Esophagus muscularis mucosa (tissue), 4 donors: ENCODE measurements at regions not wholly inside any gene's neighbourhood (a gene's known extent, or its start where the extent isn't known, plus 50 kb on each side); places are given as distances from the start of the nearest gene placed in this dataset.

Experiments used
- DNase-seq: peaks from one replicate; pipeline ENCODE4 v3.0.0-alpha.2; 2017; ENCODE audit errors: extremely low spot score
- H3K27ac ChIP-seq, 4 donors: fragments of 200-600 bp; sonication (generic); replicated peaks in 1 of 4; 1 replicate in 3 of 4; 2 replicates in 1 of 4; pipeline ENCODE4 v1.5.1; 2016 to 2019; ENCODE audit warnings: mild to moderate bottlenecking in 1 of 4
- H3K27me3 ChIP-seq, 4 donors: fragments of 200-600 bp; sonication (generic); one replicate each; pipeline versions ENCODE4 v1.5.1 to v1.6.0; 2016 to 2019
- H3K36me3 ChIP-seq, 4 donors: fragments of 200-600 bp; sonication (generic); one replicate each; pipeline ENCODE4 v1.5.1; 2016 to 2019
- H3K4me1 ChIP-seq, 4 donors: fragments of 200-600 bp; sonication (generic); one replicate each; pipeline ENCODE4 v1.5.1; 2016 to 2019
- H3K4me3 ChIP-seq, 4 donors: fragments of 200-600 bp; sonication (generic); 1 replicate in 2 of 4; 2 replicates in 2 of 4; pipeline ENCODE4 v1.5.1; 2016 to 2019; ENCODE audit warnings: mild to moderate bottlenecking in 4 of 4, moderate library complexity in 1 of 4
- H3K9me3 ChIP-seq, 4 donors: fragments of 200-600 bp; sonication (generic); 1 replicate in 3 of 4; 2 replicates in 1 of 4; pipeline ENCODE4 v1.5.1; 2016 to 2019
- EP300 ChIP-seq: sonication (generic); formaldehyde crosslinking; IDR thresholded peaks from one replicate; pipeline ENCODE4 v1.6.1; 2017; ENCODE audit warnings: antibody characterized with exemption
- POLR2A ChIP-seq: fragments of 450-650 bp; IDR thresholded peaks from one replicate; pipeline ENCODE4 v1.6.1; 2017; ENCODE audit warnings: antibody characterized with exemption, moderate library complexity, mild to moderate bottlenecking, low read depth
- POLR2AphosphoS5 ChIP-seq, 2 donors: sonication (generic); formaldehyde crosslinking; IDR thresholded peaks; one replicate each; pipeline ENCODE4 v1.6.1; 2017; ENCODE audit warnings: antibody characterized with exemption in 2 of 2
- WGBS: methylation state at CpG from one replicate; pipeline ENCODE4 v1.1.5; 2018; 5-methylcytosine and 5-hydroxymethylcytosine counted together
- intact Hi-C: fragments of 100-400 bp; cut with DNase I; formaldehyde crosslinking; loops from one replicate; pipeline ENCODE4 v1.15.1; 2023
- TF ChIP-seq, protein P1 (sequence below), 3 experiments: fragments of 200-600 bp in 2 of 3; fragments of 450-650 bp in 1 of 3; sonication (generic) in 2 of 3; IDR thresholded peaks; one replicate each; pipeline ENCODE4 v1.5.1; 2017 to 2019; ENCODE audit warnings: antibody characterized with exemption in 3 of 3, mild to moderate bottlenecking in 2 of 3, moderate library complexity in 1 of 3

- 97% methylated on average over 1 of the region's 1 CpG for WGBS
- Histone ChIP-seq H3K27me3 (no peaks in the 10 kb centered on the region), H3K4me3 (no peak overlapping the region), H3K4me1 (no peaks in the 10 kb centered on the region), H3K36me3 (no peaks in the 10 kb centered on the region), H3K27ac (no peak overlapping the region), H3K9me3 (peaks cover 0 to 21% (median 12%) of the 10 kb centered on the region in 4 donors)
- TF ChIP-seq, protein P1, sequence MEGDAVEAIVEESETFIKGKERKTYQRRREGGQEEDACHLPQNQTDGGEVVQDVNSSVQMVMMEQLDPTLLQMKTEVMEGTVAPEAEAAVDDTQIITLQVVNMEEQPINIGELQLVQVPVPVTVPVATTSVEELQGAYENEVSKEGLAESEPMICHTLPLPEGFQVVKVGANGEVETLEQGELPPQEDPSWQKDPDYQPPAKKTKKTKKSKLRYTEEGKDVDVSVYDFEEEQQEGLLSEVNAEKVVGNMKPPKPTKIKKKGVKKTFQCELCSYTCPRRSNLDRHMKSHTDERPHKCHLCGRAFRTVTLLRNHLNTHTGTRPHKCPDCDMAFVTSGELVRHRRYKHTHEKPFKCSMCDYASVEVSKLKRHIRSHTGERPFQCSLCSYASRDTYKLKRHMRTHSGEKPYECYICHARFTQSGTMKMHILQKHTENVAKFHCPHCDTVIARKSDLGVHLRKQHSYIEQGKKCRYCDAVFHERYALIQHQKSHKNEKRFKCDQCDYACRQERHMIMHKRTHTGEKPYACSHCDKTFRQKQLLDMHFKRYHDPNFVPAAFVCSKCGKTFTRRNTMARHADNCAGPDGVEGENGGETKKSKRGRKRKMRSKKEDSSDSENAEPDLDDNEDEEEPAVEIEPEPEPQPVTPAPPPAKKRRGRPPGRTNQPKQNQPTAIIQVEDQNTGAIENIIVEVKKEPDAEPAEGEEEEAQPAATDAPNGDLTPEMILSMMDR (IDR thresholded peaks at IDR 0.05) = no peak
- TF ChIP-seq EP300 (no peak), POLR2AphosphoS5 (IDR thresholded peaks at IDR 0.05) (no peak), POLR2A (no peak)
- no peak for DNase-seq
- intact Hi-C loops = no loop called here
Measured at GRCh38 chr2:125512313-125512712, 1143.6 kb upstream of the GYPC start.

- Histone ChIP-seq H3K4me1 (no peaks in the 10 kb centered on the region), H3K36me3 (no peaks in the 10 kb centered on the region), H3K9me3 (peaks cover 0 to 26% (median 12%) of the 10 kb centered on the region in 4 donors), H3K4me3 (no peak overlapping the region), H3K27me3 (no peaks in the 10 kb centered on the region), H3K27ac (no peak overlapping the region)
- intact Hi-C loops = no loop called here
- whole genome bisulfite sequencing = 63% methylated on average over 3 of the region's 3 CpGs
- DNase-seq = no peak
- no peak for TF ChIP-seq EP300
- TF ChIP-seq, protein P1 (IDR thresholded peaks at IDR 0.05) = peak in 1 of 3 experiments; percentile 32
Measured at GRCh38 chr2:125516496-125517109, 1139.4 kb upstream of the GYPC start.

DNA sequence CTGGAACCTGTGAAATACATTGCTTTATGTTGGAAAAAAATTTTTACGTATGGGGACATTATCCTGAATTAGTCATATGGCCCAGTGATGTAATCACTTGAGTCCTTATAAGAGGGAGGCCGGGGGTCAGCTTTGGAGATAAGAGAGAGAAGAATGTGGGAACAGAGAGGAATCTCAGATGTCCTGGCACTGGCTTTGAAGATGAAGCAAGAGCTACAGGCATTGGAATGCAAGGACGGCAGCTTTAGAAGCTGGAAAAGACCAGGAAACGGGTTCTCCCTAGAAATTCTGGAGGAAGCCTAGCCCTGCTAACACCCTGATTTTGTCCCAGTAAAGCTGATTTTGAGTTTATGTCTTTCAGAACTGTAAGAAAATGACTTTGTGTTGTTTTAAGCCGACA lies 1129.9 kb upstream of the GYPC start:
- TF ChIP-seq POLR2A = no peak
- TF ChIP-seq, protein P1 (IDR thresholded peaks at IDR 0.05) = no peak
- TF ChIP-seq POLR2AphosphoS5 (IDR thresholded peaks at IDR 0.05) = no peak
- TF ChIP-seq EP300 = no peak
- intact Hi-C loops = no loop called here
- Histone ChIP-seq H3K27ac (no peak overlapping the region), H3K4me1 (no peaks in the 10 kb centered on the region), H3K27me3 (no peaks in the 10 kb centered on the region), H3K36me3 (no peaks in the 10 kb centered on the region), H3K4me3 (no peak overlapping the region), H3K9me3 (no peaks in the 10 kb centered on the region)
- WGBS = 74% methylated on average over 5 of the region's 5 CpGs
- no peak for DNase-seq

DNA sequence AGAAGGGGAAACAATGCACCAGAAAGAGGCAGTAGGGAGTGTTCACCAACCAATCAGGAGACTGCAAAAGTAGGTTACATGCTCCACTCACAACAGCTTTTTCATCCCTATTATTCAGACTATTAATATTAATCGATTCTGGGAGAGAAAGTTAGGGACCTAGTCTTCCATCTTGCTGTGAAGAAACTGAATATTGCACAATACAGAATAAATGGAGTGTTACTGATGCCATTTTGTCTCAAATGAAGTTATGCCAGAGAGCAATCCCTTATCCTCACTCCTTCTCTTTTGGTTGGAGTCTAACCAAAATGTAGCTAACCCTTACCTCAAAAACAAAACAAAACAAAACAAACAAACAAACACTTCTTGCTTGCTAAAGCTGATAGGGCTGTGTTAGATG lies 1120.9 kb upstream of the GYPC start:
- Histone ChIP-seq H3K4me3 (no peak overlapping the region), H3K27me3 (no peaks in the 10 kb centered on the region), H3K9me3 (no peaks in the 10 kb centered on the region), H3K4me1 (no peaks in the 10 kb centered on the region), H3K36me3 (no peaks in the 10 kb centered on the region), H3K27ac (no peak overlapping the region)
- WGBS = 62% methylated on average over 1 of the region's 1 CpG
- no peak for TF ChIP-seq POLR2A
- no peak for TF ChIP-seq POLR2AphosphoS5 (IDR thresholded peaks at IDR 0.05)
- TF ChIP-seq EP300 = no peak
- TF ChIP-seq, protein P1 (IDR thresholded peaks at IDR 0.05) = no peak
- DNase-seq = no peak
- intact Hi-C loops = no loop called here

GRCh38 chr2:125543968-125544514 lies 1111.9 kb upstream of the GYPC start:
- no peak for DNase-seq
- 65% methylated on average over 1 of the region's 1 CpG for WGBS
- intact Hi-C loops = no loop called here
- TF ChIP-seq, protein P1 (IDR thresholded peaks at IDR 0.05) = no peak
- TF ChIP-seq EP300 (no peak), POLR2AphosphoS5 (IDR thresholded peaks at IDR 0.05) (no peak), POLR2A (no peak)
- no peaks in the 10 kb centered on the region for H3K9me3 ChIP-seq
- H3K4me3 ChIP-seq = no peak overlapping the region
- H3K4me1 ChIP-seq = no peaks in the 10 kb centered on the region
- H3K27me3 ChIP-seq = no peaks in the 10 kb centered on the region
- no peak overlapping the region for H3K27ac ChIP-seq
- no peaks in the 10 kb centered on the region for H3K36me3 ChIP-seq
